ENCODE measurements at regions not wholly inside any gene's neighbourhood (a gene's known extent, or its start where the extent isn't known, plus 50 kb on each side); places are given as distances from the start of the nearest gene placed in this dataset.
A peak's percentile ranks its signal among the peaks of the same experiment; 100 is the strongest.

DNA sequence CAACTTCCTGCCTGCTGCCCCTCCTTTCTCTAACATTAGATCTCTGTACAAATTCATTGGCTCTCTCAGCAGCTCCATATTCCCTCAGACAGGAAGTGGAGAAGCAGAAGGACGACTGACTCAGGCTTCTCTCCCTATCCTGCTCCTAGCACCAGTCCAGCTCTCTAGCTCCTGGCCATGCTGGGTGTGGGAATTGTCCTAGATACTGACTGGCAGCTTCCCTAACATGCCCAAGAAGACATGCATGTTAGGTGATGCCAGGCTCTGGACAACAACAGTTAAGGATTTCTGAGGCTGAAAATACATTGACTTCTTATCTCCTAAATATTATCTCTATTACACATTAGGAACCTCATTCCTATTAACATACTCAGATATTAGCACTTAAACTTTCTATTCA is 292.9 kb downstream of the IKZF2 start:
- DNase-seq (ENCODE audit: low read depth): no peak
- no peak overlapping the region for H3K4me3 ChIP-seq (ENCODE audit: low read depth, low read length)
- TF ChIP-seq, protein P1, sequence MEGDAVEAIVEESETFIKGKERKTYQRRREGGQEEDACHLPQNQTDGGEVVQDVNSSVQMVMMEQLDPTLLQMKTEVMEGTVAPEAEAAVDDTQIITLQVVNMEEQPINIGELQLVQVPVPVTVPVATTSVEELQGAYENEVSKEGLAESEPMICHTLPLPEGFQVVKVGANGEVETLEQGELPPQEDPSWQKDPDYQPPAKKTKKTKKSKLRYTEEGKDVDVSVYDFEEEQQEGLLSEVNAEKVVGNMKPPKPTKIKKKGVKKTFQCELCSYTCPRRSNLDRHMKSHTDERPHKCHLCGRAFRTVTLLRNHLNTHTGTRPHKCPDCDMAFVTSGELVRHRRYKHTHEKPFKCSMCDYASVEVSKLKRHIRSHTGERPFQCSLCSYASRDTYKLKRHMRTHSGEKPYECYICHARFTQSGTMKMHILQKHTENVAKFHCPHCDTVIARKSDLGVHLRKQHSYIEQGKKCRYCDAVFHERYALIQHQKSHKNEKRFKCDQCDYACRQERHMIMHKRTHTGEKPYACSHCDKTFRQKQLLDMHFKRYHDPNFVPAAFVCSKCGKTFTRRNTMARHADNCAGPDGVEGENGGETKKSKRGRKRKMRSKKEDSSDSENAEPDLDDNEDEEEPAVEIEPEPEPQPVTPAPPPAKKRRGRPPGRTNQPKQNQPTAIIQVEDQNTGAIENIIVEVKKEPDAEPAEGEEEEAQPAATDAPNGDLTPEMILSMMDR (IDR thresholded peaks at IDR 0.05; ENCODE audit: insufficient read depth, low read depth, low read length): no peak

DNA sequence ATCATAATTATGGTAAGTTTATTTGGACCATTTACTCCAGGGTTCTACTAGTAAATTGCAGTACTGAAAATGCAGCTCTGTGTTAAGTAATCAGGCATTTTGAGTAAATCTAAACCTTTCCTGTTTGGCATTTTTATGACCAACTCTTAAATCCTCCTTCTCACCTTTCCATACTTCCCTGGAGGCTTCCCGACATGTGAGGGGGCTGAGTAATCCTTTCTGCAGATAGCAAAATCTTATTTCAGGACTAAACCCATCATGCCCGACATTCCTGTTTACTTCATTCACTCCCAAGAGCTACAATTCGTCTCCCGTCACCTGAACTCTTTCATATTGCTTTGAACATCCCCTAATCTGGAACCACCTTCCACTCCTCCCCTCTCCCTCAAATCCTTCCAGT is 296.6 kb downstream of the IKZF2 start:
- DNase-seq (ENCODE audit: low read depth): no peak
- TF ChIP-seq, protein P1 (IDR thresholded peaks at IDR 0.05; ENCODE audit: insufficient read depth, low read depth, low read length): no peak

DNA sequence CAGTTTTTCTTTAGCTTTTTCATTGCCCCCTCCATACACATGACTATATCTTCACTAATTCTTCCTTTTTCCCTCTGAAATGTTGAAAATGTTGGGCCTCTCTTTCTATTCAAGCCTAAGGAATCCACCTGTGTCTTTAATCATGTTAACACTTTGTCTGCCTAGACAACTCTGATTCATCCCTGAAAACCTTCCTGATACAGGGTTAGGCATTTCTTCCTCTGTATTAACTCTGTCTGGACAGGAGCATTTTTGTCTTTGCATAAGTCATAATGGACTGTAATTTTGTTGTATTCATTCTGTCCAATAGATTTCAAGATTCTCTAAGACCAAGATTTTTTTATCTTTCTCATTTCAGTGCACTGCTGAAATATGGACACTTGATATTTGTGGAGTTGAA is 297.3 kb downstream of the IKZF2 start:
- DNase-seq (ENCODE audit: low read depth): no peak
- H3K4me3 ChIP-seq (ENCODE audit: low read depth, low read length): no peak overlapping the region
- TF ChIP-seq, protein P1 (IDR thresholded peaks at IDR 0.05; ENCODE audit: insufficient read depth, low read depth, low read length): no peak

More for the DNA sequence above, 296.6 kb downstream of the IKZF2 start:
- no peak overlapping the region for H3K4me3 ChIP-seq (ENCODE audit: low read depth, low read length)

DNA sequence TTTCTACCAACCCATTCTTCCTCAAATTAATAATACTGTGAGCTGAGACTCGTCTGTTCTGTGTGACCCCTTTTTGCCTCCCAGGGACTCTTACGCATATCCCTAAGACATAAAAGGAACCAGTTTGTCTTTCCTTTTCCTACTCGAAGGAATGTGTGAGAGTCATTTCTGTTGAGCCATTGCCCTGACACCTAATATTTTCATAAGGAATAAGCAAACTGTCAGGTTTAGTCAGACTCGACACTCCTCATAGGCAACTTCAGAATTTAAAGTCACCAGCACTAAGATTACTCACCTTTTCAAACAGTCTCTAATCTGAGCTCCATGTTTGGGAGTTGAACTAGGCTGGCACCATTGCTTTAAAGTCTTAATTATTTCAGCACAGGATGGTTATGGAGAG is 305.5 kb downstream of the IKZF2 start:
- H3K4me3 ChIP-seq (ENCODE audit: low read depth, low read length): no peak overlapping the region
- peak; percentile 42 for DNase-seq (ENCODE audit: low read depth)
- TF ChIP-seq, protein P1 (IDR thresholded peaks at IDR 0.05; ENCODE audit: insufficient read depth, low read depth, low read length): no peak

DNA sequence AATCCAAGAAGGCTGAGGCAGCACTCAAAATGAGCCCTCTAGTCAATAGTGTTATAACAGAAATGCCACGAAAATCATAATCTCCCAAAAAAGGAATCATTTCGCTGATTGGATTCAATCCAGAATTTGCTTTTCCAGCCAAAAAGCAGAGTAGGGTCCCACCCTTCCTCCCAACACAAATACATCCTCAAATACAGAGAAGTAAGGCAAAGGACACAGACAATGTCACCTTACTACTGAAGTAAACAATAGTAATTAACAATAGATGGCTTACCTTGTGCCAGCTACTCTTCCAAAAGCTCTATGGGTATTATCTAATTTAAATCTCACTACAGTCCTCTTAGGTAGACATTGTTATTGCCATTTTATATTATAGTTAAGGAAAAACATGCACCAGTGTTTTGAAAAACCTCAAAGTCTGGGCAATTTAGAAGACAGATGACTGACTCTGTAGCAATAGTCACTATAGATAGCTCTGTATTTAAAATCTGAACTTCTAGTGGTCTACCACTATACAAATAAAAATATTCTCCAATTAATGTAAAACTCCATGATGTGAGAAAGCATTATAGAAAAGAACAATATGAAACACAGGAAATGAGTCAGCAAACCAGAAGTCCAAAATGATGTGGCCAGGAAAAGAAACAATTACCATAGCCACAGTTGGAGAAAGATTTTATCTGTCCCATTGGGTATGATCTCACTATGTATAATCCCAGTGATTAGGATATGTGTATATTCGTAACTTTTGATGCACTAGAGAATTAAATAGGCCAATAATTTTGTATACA is 305.0 kb upstream of the ERBB4 start:
- TF ChIP-seq, protein P1 (IDR thresholded peaks at IDR 0.05; ENCODE audit: insufficient read depth, low read depth, low read length): no peak
- peak; percentile 73 for DNase-seq (ENCODE audit: low read depth)
- no peak overlapping the region for H3K4me3 ChIP-seq (ENCODE audit: low read depth, low read length)

DNA sequence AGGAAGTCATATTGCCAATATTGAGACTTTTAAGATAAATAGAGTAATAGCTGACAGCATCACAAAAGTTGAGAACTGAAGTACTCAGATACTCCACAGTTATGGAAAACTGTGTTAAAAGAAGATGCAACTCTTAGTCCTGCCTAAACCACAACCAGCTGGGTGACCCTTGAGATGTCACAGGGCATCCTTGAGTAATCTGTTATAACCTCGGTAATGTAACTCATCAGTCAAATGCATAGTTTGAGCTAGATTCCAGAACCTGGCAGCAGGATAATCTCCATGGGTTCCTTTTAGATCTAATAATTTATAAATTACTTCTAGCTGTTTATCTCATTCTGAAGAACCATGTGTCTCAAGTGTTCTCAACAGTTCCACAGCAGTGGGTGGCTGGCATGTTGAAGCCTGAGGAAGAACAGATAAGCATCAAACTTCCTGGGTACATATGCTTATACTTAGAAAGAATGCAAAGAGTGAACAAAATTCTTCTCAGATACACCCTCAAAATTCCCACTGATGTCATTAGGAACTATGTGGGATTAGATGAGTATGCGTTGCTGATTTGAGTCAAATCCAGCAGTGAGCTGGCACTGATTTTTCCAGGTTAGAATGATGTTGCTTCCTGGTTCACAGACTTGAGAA is 304.1 kb upstream of the ERBB4 start:
- no peak overlapping the region for H3K4me3 ChIP-seq (ENCODE audit: low read depth, low read length)

More for the DNA sequence above, 304.1 kb upstream of the ERBB4 start:
- TF ChIP-seq, protein P1 (IDR thresholded peaks at IDR 0.05; ENCODE audit: insufficient read depth, low read depth, low read length): no peak
- peak; percentile 79 for DNase-seq (ENCODE audit: low read depth)
